ENCODE measurements at regions not wholly inside any gene's neighbourhood (a gene's known extent, or its start where the extent isn't known, plus 50 kb on each side); places are given as distances from the start of the nearest gene placed in this dataset.

GRCh38 chr5:2999926-3000325 is 248.4 kb upstream of the IRX2 start:
- TF ChIP-seq, protein P1, sequence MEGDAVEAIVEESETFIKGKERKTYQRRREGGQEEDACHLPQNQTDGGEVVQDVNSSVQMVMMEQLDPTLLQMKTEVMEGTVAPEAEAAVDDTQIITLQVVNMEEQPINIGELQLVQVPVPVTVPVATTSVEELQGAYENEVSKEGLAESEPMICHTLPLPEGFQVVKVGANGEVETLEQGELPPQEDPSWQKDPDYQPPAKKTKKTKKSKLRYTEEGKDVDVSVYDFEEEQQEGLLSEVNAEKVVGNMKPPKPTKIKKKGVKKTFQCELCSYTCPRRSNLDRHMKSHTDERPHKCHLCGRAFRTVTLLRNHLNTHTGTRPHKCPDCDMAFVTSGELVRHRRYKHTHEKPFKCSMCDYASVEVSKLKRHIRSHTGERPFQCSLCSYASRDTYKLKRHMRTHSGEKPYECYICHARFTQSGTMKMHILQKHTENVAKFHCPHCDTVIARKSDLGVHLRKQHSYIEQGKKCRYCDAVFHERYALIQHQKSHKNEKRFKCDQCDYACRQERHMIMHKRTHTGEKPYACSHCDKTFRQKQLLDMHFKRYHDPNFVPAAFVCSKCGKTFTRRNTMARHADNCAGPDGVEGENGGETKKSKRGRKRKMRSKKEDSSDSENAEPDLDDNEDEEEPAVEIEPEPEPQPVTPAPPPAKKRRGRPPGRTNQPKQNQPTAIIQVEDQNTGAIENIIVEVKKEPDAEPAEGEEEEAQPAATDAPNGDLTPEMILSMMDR (conservative IDR thresholded peaks at IDR 0.05; ENCODE audit: low read depth, low read length): no peak
- TF ChIP-seq EZH2 (IDR thresholded peaks at IDR 0.05; ENCODE audit: low read length, unreplicated experiment): no peak
- TF ChIP-seq EZH2phosphoT487 (IDR thresholded peaks at IDR 0.05; ENCODE audit: borderline replicate concordance, low read length): no peak
